K562 (cell line): ENCODE measurements at regions not wholly inside any gene's neighbourhood (a gene's known extent, or its start where the extent isn't known, plus 50 kb on each side); places are given as distances from the start of the nearest gene placed in this dataset.

Experiments used
- ATAC-seq: fragments of 200-7000 bp; cut with Tn5 transposase; 3 replicates; pipeline ENCODE4 v1.9.1; 2020; ENCODE audit warnings: moderate library complexity
- BruUV-seq: library from RNA; stranded (reverse); fragments of 400-500 nt; replicated peaks from 2 replicates; lab custom pipeline; 2021; lab: Mats Ljungman, UMichigan
- CTCF ChIA-PET: fragments of 300-600 bp; formaldehyde crosslinking; extraction: SDS; loops from one replicate; lab custom pipeline; 2021; ENCODE audit warnings: low intra/inter-chr PET ratio; lab: Yijun Ruan, JAX
- POLR2A ChIA-PET: fragments of 300-600, 350-650 bp; sonication (Branson Sonifier 250); formaldehyde crosslinking; extraction: SDS; loops from one replicate; lab custom pipeline; 2021; ENCODE audit warnings: antibody characterized with exemption, inconsistent platforms; lab: Yijun Ruan, JAX
- DNase-seq, 4 experiments: peaks; one replicate each; pipeline versions ENCODE4 v3.0.0 to v3.0.0-alpha.2; 2011 to 2018; ENCODE audit warnings: low spot score in 3 of 4, mixed read lengths in 3 of 4; ENCODE audit errors: extremely low read depth in 1 of 4
- FAIRE-seq: peaks from 2 replicates; lab custom pipeline; 2011; peaks lifted over from hg19 to GRCh38; lab: Jason Lieb, UNC
- H2AFZ ChIP-seq: 2 replicates; pipeline ENCODE4 v1.6.0; 2011; ENCODE audit warnings: low read depth, low read length, control low read depth, inconsistent platforms
- H3K27ac ChIP-seq: fragments of 200-600 bp; 3 replicates; pipeline ENCODE4 v1.8.0; 2011; ENCODE audit warnings: low read depth, mild to moderate bottlenecking, control low read depth, inconsistent platforms, low read length, moderate library complexity, mixed read lengths; ENCODE audit errors: extremely low read depth
- H3K27me3 ChIP-seq, 2 experiments: fragments of 300-600 bp in 1 of 2; 2 replicates in 1 of 2; 3 replicates in 1 of 2; pipeline versions ENCODE4 v1.6.0 to v1.8.0; 2011; ENCODE audit warnings: inconsistent platforms in 2 of 2, low read length in 2 of 2, mild to moderate bottlenecking in 1 of 2, mixed read lengths in 1 of 2, moderate library complexity in 1 of 2; ENCODE audit not compliant: control insufficient read depth in 2 of 2, insufficient read depth in 2 of 2
- H3K36me3 ChIP-seq: fragments of 300-600 bp; 3 replicates; pipeline ENCODE4 v1.8.0; 2011; ENCODE audit warnings: mild to moderate bottlenecking, low read length, inconsistent platforms; ENCODE audit not compliant: control insufficient read depth, insufficient read depth
- H3K4me1 ChIP-seq, 2 experiments: fragments of 200-600 bp in 1 of 2; replicated peaks in 1 of 2; 2 replicates in 1 of 2; 3 replicates in 1 of 2; pipeline versions ENCODE4 v1.5.1 to v1.8.0; 2011; ENCODE audit warnings: inconsistent platforms in 2 of 2, low read length in 2 of 2, mild to moderate bottlenecking in 1 of 2, mixed read lengths in 1 of 2, moderate library complexity in 1 of 2; ENCODE audit not compliant: control insufficient read depth in 2 of 2, insufficient read depth in 2 of 2
- H3K4me2 ChIP-seq: 2 replicates; pipeline ENCODE4 v1.6.1; 2011; ENCODE audit warnings: low read length, control low read depth, inconsistent platforms, mixed read lengths; ENCODE audit not compliant: insufficient read depth
- H3K4me3 ChIP-seq: fragments of 200-600 bp; sonication (generic), shearing (Covaris generic); 2 replicates; pipeline ENCODE4 v1.5.1; 2016; ENCODE audit warnings: control low read depth, inconsistent platforms
- H3K79me2 ChIP-seq: fragments of 200-600 bp; 3 replicates; pipeline ENCODE4 v1.8.0; 2011; ENCODE audit warnings: low read length, inconsistent platforms; ENCODE audit not compliant: control insufficient read depth, insufficient read depth
- H3K9ac ChIP-seq, 2 experiments: 2 replicates each; pipeline versions ENCODE4 v1.6.0 to v1.6.1; 2011; ENCODE audit warnings: low read depth in 2 of 2, low read length in 2 of 2, control low read depth in 1 of 2, inconsistent platforms in 1 of 2, mild to moderate bottlenecking in 1 of 2, mixed read lengths in 1 of 2; ENCODE audit not compliant: insufficient read depth in 1 of 2
- H3K9me1 ChIP-seq: one replicate; pipeline ENCODE4 v1.6.0; 2011; ENCODE audit warnings: inconsistent platforms, mild to moderate bottlenecking, low read length, moderate library complexity; ENCODE audit not compliant: control insufficient read depth, insufficient read depth
- H3K9me3 ChIP-seq: replicated peaks from 2 replicates; pipeline ENCODE4 v1.5.1; 2011; ENCODE audit warnings: low read depth, low read length, inconsistent platforms; ENCODE audit not compliant: control insufficient read depth, insufficient read depth
- H4K20me1 ChIP-seq: replicated peaks from 2 replicates; pipeline ENCODE4 v1.6.1; 2011; ENCODE audit warnings: low read length, inconsistent platforms, mixed read lengths; ENCODE audit not compliant: control insufficient read depth, insufficient read depth
- CEBPG ChIP-seq, 3 experiments: fragments of 200-800 bp in 1 of 3; sonication (Bioruptor generic) in 1 of 3; sonication (generic) in 1 of 3; formaldehyde crosslinking in 1 of 3; IDR thresholded peaks in 2 of 3; conservative IDR thresholded peaks in 1 of 3; 2 replicates each; pipeline versions ENCODE4 v1.6.1 to v1.8.0; 2016 to 2022; ENCODE audit warnings: missing compliant biosample characterization in 2 of 3, missing genetic modification characterization in 2 of 3, mild to moderate bottlenecking in 1 of 3, missing genetic modification reagents in 1 of 3
- CUX1 ChIP-seq: fragments of 200-800 bp; sonication (Bioruptor generic); IDR thresholded peaks from 2 replicates; pipeline ENCODE4 v1.6.1; 2016; ENCODE audit warnings: missing genetic modification characterization, missing compliant biosample characterization
- EHMT2 ChIP-seq: fragments of 450-650 bp; IDR thresholded peaks from 2 replicates; pipeline ENCODE4 v1.6.1; 2018; ENCODE audit warnings: antibody characterized with exemption
- ETS1 ChIP-seq: conservative IDR thresholded peaks from 2 replicates; pipeline ENCODE4 v1.6.1; 2011; ENCODE audit warnings: low read depth, mild to moderate bottlenecking, low read length; ENCODE audit not compliant: control insufficient read depth
- GTF2F1 ChIP-seq: IDR thresholded peaks from 2 replicates; pipeline ENCODE4 v1.6.1; 2011; ENCODE audit warnings: low read depth, low read length, improper control_type of control experiment
- KHSRP ChIP-seq: fragments of 450-650 bp; IDR thresholded peaks from 2 replicates; pipeline ENCODE4 v1.6.1; 2017
- KLF13 ChIP-seq: fragments of 450-650 bp; IDR thresholded peaks from 2 replicates; pipeline ENCODE4 v1.6.1; 2016; ENCODE audit warnings: missing genetic modification characterization, low read depth, mild to moderate bottlenecking, missing compliant biosample characterization, moderate library complexity, borderline replicate concordance
- NFATC3 ChIP-seq: fragments of 450-650 bp; IDR thresholded peaks from 2 replicates; pipeline ENCODE4 v1.6.1; 2017; ENCODE audit warnings: mild to moderate bottlenecking
- RFX5 ChIP-seq: IDR thresholded peaks from 2 replicates; pipeline ENCODE4 v1.6.1; 2011; ENCODE audit warnings: low read depth, mild to moderate bottlenecking, improper control_type of control experiment, low read length
- SP2 ChIP-seq: IDR thresholded peaks from 2 replicates; pipeline ENCODE4 v1.6.1; 2011; ENCODE audit warnings: mild to moderate bottlenecking, low read depth, low read length, moderate library complexity; ENCODE audit not compliant: poor library complexity, severe bottlenecking; ENCODE audit errors: extremely low read depth
- TAF1 ChIP-seq: IDR thresholded peaks from 2 replicates; pipeline ENCODE4 v1.6.1; 2011; ENCODE audit warnings: mild to moderate bottlenecking, low read length, moderate library complexity; ENCODE audit not compliant: insufficient read depth, control insufficient read depth, severe bottlenecking; ENCODE audit errors: extremely low read depth
- ZNF277 ChIP-seq: fragments of 250-450 bp; sonication (Bioruptor Pico); IDR thresholded peaks from 2 replicates; pipeline ENCODE4 v1.8.0; 2022; ENCODE audit warnings: inconsistent platforms, mild to moderate bottlenecking, moderate library complexity, borderline replicate concordance
- WGBS: fragments of 100-300 bp; shearing (Covaris generic); methylation state at CpG from one replicate; pipeline ENCODE4 v1.1.6; 2016; ENCODE audit warnings: low coverage, mixed read lengths; ENCODE audit not compliant: insufficient coverage; ENCODE audit errors: missing lambda C conversion rate; 5-methylcytosine and 5-hydroxymethylcytosine counted together
- in situ Hi-C: fragments of 300-500 bp; cut with MboI; formaldehyde crosslinking; loops from 4 replicates; pipeline ENCODE4 v1.15.0; 2018; ENCODE audit warnings: inconsistent platforms, mixed read lengths
- intact Hi-C: fragments of 100-400 bp; cut with micrococcal nuclease; formaldehyde crosslinking; loops from 2 replicates; pipeline ENCODE4 v1.14.2; 2022
- TF ChIP-seq, protein P1 (sequence below): fragments of 450-650 bp; IDR thresholded peaks from 2 replicates; pipeline ENCODE4 v1.6.1; 2016

DNA sequence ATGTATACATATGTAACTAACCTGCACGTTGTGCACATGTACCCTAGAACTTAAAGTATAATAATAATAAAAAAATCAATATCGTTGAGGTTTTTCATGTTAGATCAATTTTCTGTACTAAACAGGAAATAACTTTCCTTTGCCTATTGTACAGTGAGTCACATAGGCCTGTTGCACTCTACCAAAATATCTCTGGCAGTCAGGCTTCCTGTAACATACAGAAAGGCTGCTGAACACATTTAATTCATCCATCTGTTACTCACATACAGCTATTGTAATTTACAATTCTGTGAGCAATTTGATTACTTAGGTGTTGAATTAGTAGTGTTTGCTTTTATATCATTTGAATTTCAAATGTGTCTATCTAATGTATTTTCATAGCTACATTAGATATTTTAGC lies 427.8 kb downstream of the TMA16 start:
- 0% methylated on average over 2 of the region's 2 CpGs for WGBS
- no peak overlapping the region for H3K4me2 ChIP-seq
- FAIRE-seq (no peak), DNase-seq (no peak)
- H3K27me3 ChIP-seq, result no peaks in the 10 kb centered on the region
- POLR2A ChIA-PET, result no interaction called here
- H3K79me2 ChIP-seq, result no peaks in the 10 kb centered on the region
- H3K9ac ChIP-seq, result no peak overlapping the region
- TF ChIP-seq, protein P1, sequence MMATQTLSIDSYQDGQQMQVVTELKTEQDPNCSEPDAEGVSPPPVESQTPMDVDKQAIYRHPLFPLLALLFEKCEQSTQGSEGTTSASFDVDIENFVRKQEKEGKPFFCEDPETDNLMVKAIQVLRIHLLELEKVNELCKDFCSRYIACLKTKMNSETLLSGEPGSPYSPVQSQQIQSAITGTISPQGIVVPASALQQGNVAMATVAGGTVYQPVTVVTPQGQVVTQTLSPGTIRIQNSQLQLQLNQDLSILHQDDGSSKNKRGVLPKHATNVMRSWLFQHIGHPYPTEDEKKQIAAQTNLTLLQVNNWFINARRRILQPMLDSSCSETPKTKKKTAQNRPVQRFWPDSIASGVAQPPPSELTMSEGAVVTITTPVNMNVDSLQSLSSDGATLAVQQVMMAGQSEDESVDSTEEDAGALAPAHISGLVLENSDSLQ, result no peak
- TF ChIP-seq KHSRP (no peak), NFATC3 (no peak), ETS1 (no peak), EHMT2 (no peak), KLF13 (tag) (no peak), TAF1 (no peak), RFX5 (no peak), ZNF277 (no peak), GTF2F1 (no peak), SP2 (no peak), CEBPG (CRISPR knock-in tag; IDR thresholded peaks at IDR 0.05) (no peak), CEBPG (tag; conservative IDR thresholded peaks at IDR 0.05 in 1 of 2, IDR thresholded peaks at IDR 0.05 in 1 of 2) (no peak), CUX1 (CRISPR knock-in tag) (no peak)
- TF ChIP-seq, all 486 proteins: peak for 0
- CTCF ChIA-PET, result no interaction called here
- Histone ChIP-seq H4K20me1 (no peaks in the 10 kb centered on the region), H3K9me3 (0 out of 2 replicates have a peak, but pooled peaks cover 2% of the 10 kb centered on the region), H3K9me1 (no peaks in the 10 kb centered on the region), H2AFZ (no peak overlapping the region), H3K27ac (no peak overlapping the region), H3K36me3 (no peaks in the 10 kb centered on the region), H3K4me3 (no peak overlapping the region), H3K4me1 (no peaks in the 10 kb centered on the region)
- ATAC-seq, result no peak
- intact Hi-C loops (no loop called here), in situ Hi-C loops (no loop called here)
- no TSS peak for BruUV-seq
